WTC11 (cell line): ENCODE measurements at regions not wholly inside any gene's neighbourhood (a gene's known extent, or its start where the extent isn't known, plus 50 kb on each side); places are given as distances from the start of the nearest gene placed in this dataset.

ENCODE experiments used
- ATAC-seq: fragments of 200-7000 bp; cut with Tn5 transposase; 2 replicates; pipeline ENCODE4 v1.10.0; 2021; ENCODE audit warnings: mild to moderate bottlenecking, moderate library complexity
- CTCF ChIA-PET: fragments of 300-600 bp; sonication (Branson Sonifier 250); formaldehyde crosslinking; loops from one replicate; lab custom pipeline; 2021; ENCODE audit warnings: antibody characterized with exemption; lab: Charles Lee
- POLR2A ChIA-PET: fragments of 350-600 bp; sonication (Branson Sonifier 250); formaldehyde crosslinking; loops from one replicate; lab custom pipeline; 2021; ENCODE audit warnings: antibody characterized with exemption; lab: Charles Lee
- DNase-seq: peaks from one replicate; pipeline ENCODE4 v3.0.0; 2021; ENCODE audit warnings: low spot score
- H3K27ac Mint-ChIP-seq: 2 replicates; pipeline ENCODE4 v1.8.0; 2021; ENCODE audit warnings: mixed read lengths
- H3K27me3 Mint-ChIP-seq: 2 replicates; pipeline ENCODE4 v1.8.0; 2021; ENCODE audit warnings: low read depth, mild to moderate bottlenecking, moderate library complexity, mixed read lengths
- H3K36me3 Mint-ChIP-seq: 2 replicates; pipeline ENCODE4 v1.8.0; 2021; ENCODE audit warnings: mixed read lengths
- H3K4me1 Mint-ChIP-seq: 2 replicates; pipeline ENCODE4 v1.8.0; 2022; ENCODE audit warnings: mixed read lengths
- H3K4me3 Mint-ChIP-seq: 2 replicates; pipeline ENCODE4 v1.8.0; 2021; ENCODE audit warnings: mild to moderate bottlenecking, moderate library complexity, mixed read lengths
- H3K9me3 Mint-ChIP-seq: 2 replicates; pipeline ENCODE4 v1.8.0; 2021; ENCODE audit warnings: mixed read lengths
- ATF3 ChIP-seq: sonication (generic); formaldehyde crosslinking; conservative IDR thresholded peaks from 2 replicates; pipeline ENCODE4 v1.8.1; 2022; ENCODE audit warnings: mild to moderate bottlenecking, missing genetic modification reagents
- E2F5 ChIP-seq: sonication (generic); formaldehyde crosslinking; IDR thresholded peaks from 2 replicates; pipeline ENCODE4 v1.8.1; 2022; ENCODE audit warnings: mild to moderate bottlenecking, moderate library complexity, missing genetic modification reagents
- ETV6 ChIP-seq: sonication (generic); formaldehyde crosslinking; IDR thresholded peaks from 2 replicates; pipeline ENCODE4 v1.8.1; 2022; ENCODE audit warnings: mild to moderate bottlenecking, missing genetic modification reagents
- FOXP4 ChIP-seq: sonication (generic); formaldehyde crosslinking; IDR thresholded peaks from 2 replicates; pipeline ENCODE4 v1.8.0; 2022; ENCODE audit warnings: mild to moderate bottlenecking, missing genetic modification reagents
- MXD4 ChIP-seq: fragments of 250-450 bp; sonication (Bioruptor Pico); IDR thresholded peaks from 2 replicates; pipeline ENCODE4 v1.8.0; 2021; ENCODE audit warnings: mild to moderate bottlenecking, moderate library complexity, borderline replicate concordance
- NR1H2 ChIP-seq: sonication (generic); formaldehyde crosslinking; IDR thresholded peaks from 2 replicates; pipeline ENCODE4 v1.9.0; 2021; ENCODE audit warnings: mild to moderate bottlenecking, moderate library complexity, missing genetic modification reagents
- SMAD4 ChIP-seq: sonication (generic); formaldehyde crosslinking; IDR thresholded peaks from 2 replicates; pipeline ENCODE4 v1.8.0; 2022; ENCODE audit warnings: mild to moderate bottlenecking, missing genetic modification reagents
- TCF7 ChIP-seq: sonication (generic); formaldehyde crosslinking; IDR thresholded peaks from 2 replicates; pipeline ENCODE4 v1.8.0; 2022; ENCODE audit warnings: mild to moderate bottlenecking, low read depth, missing genetic modification reagents, moderate library complexity
- TEAD1 ChIP-seq: sonication (generic); formaldehyde crosslinking; IDR thresholded peaks from 2 replicates; pipeline ENCODE4 v1.8.0; 2022; ENCODE audit warnings: mild to moderate bottlenecking, missing genetic modification reagents
- TEAD4 ChIP-seq: sonication (generic); formaldehyde crosslinking; IDR thresholded peaks from 2 replicates; pipeline ENCODE4 v1.8.0; 2022; ENCODE audit warnings: mild to moderate bottlenecking, missing genetic modification reagents
- TP53 ChIP-seq: sonication (generic); formaldehyde crosslinking; IDR thresholded peaks from 2 replicates; pipeline ENCODE4 v1.8.1; 2023; ENCODE audit warnings: mild to moderate bottlenecking, missing genetic modification reagents
- USF2 ChIP-seq: sonication (generic); formaldehyde crosslinking; IDR thresholded peaks from 2 replicates; pipeline ENCODE4 v1.8.1; 2023; ENCODE audit warnings: mild to moderate bottlenecking, missing genetic modification reagents, moderate library complexity
- ZNF219 ChIP-seq: sonication (generic); formaldehyde crosslinking; IDR thresholded peaks from 2 replicates; pipeline ENCODE4 v1.8.0; 2023; ENCODE audit warnings: missing genetic modification reagents, mild to moderate bottlenecking, borderline replicate concordance
- TF ChIP-seq, protein P1 (sequence below): fragments of 250-450 bp; sonication (Bioruptor Pico); IDR thresholded peaks from 2 replicates; pipeline ENCODE4 v1.9.0; 2021; ENCODE audit warnings: mild to moderate bottlenecking
- TF ChIP-seq, protein P2 (sequence below): sonication (generic); formaldehyde crosslinking; IDR thresholded peaks from 2 replicates; pipeline ENCODE4 v1.8.1; 2023; ENCODE audit warnings: mild to moderate bottlenecking, moderate library complexity, missing genetic modification reagents
- TF ChIP-seq, protein P3 (sequence below): sonication (generic); formaldehyde crosslinking; IDR thresholded peaks from 2 replicates; pipeline ENCODE4 v1.8.1; 2022; ENCODE audit warnings: mild to moderate bottlenecking, missing genetic modification reagents, moderate library complexity, borderline replicate concordance
- TF ChIP-seq, protein P4 (sequence below): sonication (generic); formaldehyde crosslinking; IDR thresholded peaks from 2 replicates; pipeline ENCODE4 v1.8.1; 2023; ENCODE audit warnings: mild to moderate bottlenecking, missing genetic modification reagents
- TF ChIP-seq, protein P5 (sequence below): fragments of 250-450 bp; sonication (Bioruptor Pico); conservative IDR thresholded peaks from 2 replicates; pipeline ENCODE4 v1.9.0; 2021; ENCODE audit warnings: mild to moderate bottlenecking
- TF ChIP-seq, protein P6 (sequence below): sonication (generic); formaldehyde crosslinking; IDR thresholded peaks from 2 replicates; pipeline ENCODE4 v1.8.1; 2022; ENCODE audit warnings: missing genetic modification reagents, borderline replicate concordance

- Mint-ChIP-seq H3K4me1 (0 out of 2 replicates have a peak, but pooled peaks cover 3% of the 10 kb centered on the region), H3K27ac (no peak overlapping the region), H3K36me3 (no peaks in the 10 kb centered on the region), H3K27me3 (no peaks in the 10 kb centered on the region), H3K9me3 (no peaks in the 10 kb centered on the region), H3K4me3 (no peak overlapping the region)
- TF ChIP-seq ZNF219 (CRISPR knock-in tag) (no peak), NR1H2 (CRISPR knock-in tag) (no peak), TP53 (no peak), MXD4 (CRISPR knock-in tag) (no peak), E2F5 (CRISPR knock-in tag) (no peak), TCF7 (no peak)
- TF ChIP-seq, protein P1, sequence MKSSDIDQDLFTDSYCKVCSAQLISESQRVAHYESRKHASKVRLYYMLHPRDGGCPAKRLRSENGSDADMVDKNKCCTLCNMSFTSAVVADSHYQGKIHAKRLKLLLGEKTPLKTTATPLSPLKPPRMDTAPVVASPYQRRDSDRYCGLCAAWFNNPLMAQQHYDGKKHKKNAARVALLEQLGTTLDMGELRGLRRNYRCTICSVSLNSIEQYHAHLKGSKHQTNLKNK (CRISPR knock-in tag), result no peak
- TF ChIP-seq, protein P2, sequence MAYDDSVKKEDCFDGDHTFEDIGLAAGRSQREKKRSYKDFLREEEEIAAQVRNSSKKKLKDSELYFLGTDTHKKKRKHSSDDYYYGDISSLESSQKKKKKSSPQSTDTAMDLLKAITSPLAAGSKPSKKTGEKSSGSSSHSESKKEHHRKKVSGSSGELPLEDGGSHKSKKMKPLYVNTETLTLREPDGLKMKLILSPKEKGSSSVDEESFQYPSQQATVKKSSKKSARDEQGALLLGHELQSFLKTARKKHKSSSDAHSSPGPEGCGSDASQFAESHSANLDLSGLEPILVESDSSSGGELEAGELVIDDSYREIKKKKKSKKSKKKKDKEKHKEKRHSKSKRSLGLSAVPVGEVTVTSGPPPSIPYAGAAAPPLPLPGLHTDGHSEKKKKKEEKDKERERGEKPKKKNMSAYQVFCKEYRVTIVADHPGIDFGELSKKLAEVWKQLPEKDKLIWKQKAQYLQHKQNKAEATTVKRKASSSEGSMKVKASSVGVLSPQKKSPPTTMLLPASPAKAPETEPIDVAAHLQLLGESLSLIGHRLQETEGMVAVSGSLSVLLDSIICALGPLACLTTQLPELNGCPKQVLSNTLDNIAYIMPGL, result no peak
- CTCF ChIA-PET, result no interaction called here
- POLR2A ChIA-PET, result no interaction called here
- no peak for DNase-seq
- ATAC-seq, result no peak
Measured at GRCh38 chrX:39835241-39835640, 262.5 kb downstream of the BCOR start.

DNA sequence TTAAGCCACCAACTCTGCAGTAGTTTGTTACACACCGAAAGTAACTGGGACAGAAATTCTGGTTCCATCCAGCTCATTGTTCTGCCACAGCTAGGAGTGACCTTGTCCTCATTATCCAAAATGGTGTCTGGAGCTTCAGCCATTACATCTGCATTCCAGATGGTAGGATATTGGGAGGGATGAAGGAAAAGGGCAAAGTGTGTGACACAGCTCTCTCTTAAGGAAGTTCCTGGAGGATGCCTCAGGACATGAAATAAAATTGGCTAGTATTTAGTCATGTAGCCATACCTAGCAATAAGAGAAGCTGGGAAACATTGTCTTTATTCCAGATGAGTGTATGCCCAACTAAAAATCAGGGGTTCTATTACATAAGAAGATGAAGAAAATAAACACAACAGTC lies 262.0 kb downstream of the BCOR start:
- POLR2A ChIA-PET, result no interaction called here
- CTCF ChIA-PET, result no interaction called here
- DNase-seq (no peak), ATAC-seq (no peak)
- Mint-ChIP-seq H3K4me3 (no peak overlapping the region), H3K9me3 (no peaks in the 10 kb centered on the region), H3K36me3 (no peaks in the 10 kb centered on the region), H3K27me3 (no peaks in the 10 kb centered on the region; the same call in 1 of the 2 replicates), H3K27ac (no peak overlapping the region), H3K4me1 (peaks cover 6% of the 10 kb centered on the region)
- TF ChIP-seq USF2 (CRISPR knock-in tag) (no peak), ATF3 (CRISPR knock-in tag) (no peak), TEAD1 (CRISPR knock-in tag) (no peak), SMAD4 (CRISPR knock-in tag) (no peak), ETV6 (CRISPR knock-in tag) (no peak), TEAD4 (CRISPR knock-in tag) (no peak), FOXP4 (CRISPR knock-in tag) (no peak)
- TF ChIP-seq, protein P3, sequence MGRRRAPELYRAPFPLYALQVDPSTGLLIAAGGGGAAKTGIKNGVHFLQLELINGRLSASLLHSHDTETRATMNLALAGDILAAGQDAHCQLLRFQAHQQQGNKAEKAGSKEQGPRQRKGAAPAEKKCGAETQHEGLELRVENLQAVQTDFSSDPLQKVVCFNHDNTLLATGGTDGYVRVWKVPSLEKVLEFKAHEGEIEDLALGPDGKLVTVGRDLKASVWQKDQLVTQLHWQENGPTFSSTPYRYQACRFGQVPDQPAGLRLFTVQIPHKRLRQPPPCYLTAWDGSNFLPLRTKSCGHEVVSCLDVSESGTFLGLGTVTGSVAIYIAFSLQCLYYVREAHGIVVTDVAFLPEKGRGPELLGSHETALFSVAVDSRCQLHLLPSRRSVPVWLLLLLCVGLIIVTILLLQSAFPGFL (CRISPR knock-in tag), result no peak
- TF ChIP-seq, protein P4, sequence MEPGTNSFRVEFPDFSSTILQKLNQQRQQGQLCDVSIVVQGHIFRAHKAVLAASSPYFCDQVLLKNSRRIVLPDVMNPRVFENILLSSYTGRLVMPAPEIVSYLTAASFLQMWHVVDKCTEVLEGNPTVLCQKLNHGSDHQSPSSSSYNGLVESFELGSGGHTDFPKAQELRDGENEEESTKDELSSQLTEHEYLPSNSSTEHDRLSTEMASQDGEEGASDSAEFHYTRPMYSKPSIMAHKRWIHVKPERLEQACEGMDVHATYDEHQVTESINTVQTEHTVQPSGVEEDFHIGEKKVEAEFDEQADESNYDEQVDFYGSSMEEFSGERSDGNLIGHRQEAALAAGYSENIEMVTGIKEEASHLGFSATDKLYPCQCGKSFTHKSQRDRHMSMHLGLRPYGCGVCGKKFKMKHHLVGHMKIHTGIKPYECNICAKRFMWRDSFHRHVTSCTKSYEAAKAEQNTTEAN (CRISPR knock-in tag), result no peak
- TF ChIP-seq, protein P5, sequence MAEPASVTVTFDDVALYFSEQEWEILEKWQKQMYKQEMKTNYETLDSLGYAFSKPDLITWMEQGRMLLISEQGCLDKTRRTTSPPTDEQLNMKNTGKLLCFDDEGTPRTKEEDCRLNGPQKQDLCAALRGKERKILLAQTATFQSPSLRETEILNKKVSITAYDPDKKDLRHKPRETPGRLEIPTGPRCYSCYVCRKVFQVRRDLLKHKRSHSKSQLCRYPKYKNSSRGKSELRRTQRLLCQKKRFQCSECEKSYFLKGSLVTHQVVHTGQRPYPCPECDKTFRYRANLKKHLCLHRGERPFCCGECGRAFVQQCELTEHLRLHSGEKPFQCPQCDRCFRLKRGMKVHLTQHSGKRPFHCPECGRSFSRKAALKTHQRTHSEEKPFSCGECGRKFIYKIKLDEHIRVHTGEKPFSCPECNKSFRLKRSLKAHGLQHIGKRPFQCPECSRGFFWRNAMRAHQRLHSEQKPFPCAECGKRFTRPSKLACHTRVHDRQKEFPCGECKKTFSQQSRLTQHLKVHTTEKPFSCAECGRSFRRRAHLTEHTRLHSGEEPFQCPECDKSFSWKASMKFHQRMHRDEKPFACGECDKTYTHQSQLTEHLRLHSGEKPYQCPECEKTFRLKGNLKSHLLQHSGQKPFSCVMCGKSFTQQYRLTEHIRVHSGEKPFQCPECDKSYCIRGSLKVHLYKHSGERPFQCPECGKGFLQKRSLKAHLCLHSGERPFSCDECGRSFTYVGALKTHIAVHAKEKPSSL (CRISPR knock-in tag), result no peak
- TF ChIP-seq, protein P6, sequence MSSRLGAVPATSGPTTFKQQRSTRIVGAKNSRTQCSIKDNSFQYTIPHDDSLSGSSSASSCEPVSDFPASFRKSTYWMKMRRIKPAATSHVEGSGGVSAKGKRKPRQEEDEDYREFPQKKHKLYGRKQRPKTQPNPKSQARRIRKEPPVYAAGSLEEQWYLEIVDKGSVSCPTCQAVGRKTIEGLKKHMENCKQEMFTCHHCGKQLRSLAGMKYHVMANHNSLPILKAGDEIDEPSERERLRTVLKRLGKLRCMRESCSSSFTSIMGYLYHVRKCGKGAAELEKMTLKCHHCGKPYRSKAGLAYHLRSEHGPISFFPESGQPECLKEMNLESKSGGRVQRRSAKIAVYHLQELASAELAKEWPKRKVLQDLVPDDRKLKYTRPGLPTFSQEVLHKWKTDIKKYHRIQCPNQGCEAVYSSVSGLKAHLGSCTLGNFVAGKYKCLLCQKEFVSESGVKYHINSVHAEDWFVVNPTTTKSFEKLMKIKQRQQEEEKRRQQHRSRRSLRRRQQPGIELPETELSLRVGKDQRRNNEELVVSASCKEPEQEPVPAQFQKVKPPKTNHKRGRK, result no peak
